ENCODE measurements at regions not wholly inside any gene's neighbourhood (a gene's known extent, or its start where the extent isn't known, plus 50 kb on each side); places are given as distances from the start of the nearest gene placed in this dataset.

DNA sequence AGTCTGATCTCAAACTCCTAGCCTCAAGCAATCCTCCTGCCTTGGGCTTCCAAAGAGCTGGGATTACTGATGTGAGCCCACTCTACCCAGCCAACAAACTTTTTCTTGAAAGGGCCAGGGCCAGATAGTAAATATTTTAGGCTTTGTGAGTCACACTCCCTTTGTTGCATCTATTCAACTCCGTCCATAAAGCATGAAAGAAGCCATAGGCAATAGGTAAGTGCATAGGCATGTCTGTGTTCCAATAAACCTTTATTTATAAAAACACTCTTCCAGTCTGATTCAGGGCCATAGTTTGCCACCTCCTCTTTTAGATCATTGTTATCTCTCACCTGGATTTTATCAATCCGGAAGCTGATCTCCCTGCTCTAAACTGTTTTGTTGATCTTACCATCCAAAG lies 105.6 kb upstream of the BMPER start:
- no peaks in the 10 kb centered on the region for H3K9me3 ChIP-seq (ENCODE audit: control insufficient read depth in 2 of 2, insufficient read depth in 1 of 2, low read depth in 1 of 2, low read length in 1 of 2)
- H3K27ac ChIP-seq (ENCODE audit: low read depth in 2 of 2, low read length in 1 of 2) = no peak overlapping the region
- no peaks in the 10 kb centered on the region for H3K4me1 ChIP-seq (ENCODE audit: control insufficient read depth in 2 of 2, insufficient read depth in 2 of 2, low read length in 1 of 2)
- 53 to 79% methylated on average over 2 of the region's 2 CpGs for WGBS, 2 donors
- no peaks in the 10 kb centered on the region for H3K36me3 ChIP-seq (ENCODE audit: control insufficient read depth in 2 of 2, insufficient read depth in 2 of 2, low read length in 1 of 2)
- H3K27me3 ChIP-seq (ENCODE audit: control insufficient read depth in 1 of 2, insufficient read depth in 2 of 2, low read length in 2 of 2) = no peaks in the 10 kb centered on the region
- H3K4me3 ChIP-seq (ENCODE audit: low read depth in 1 of 2, low read length in 2 of 2) = no peak overlapping the region

DNA sequence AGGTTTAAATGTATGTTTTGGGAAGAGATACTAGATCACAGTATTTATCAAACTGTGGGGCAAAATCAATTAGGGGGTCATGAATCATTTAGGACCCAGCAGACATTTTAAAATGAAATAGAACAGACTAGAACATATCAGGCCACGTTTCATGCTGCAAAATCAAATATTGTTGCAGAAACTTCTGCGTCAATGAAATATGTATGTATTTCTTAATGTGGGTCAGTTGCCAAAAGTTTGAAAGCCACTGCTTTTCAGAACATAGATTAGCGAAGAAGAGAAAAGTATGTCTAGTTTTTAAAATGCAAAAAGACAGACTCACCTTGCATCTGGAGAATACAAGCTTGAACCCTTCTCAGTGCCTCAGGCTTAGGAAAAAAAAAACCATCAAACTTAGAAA lies 102.7 kb upstream of the BMPER start:
- Histone ChIP-seq H3K36me3 (ENCODE audit: control insufficient read depth in 2 of 2, insufficient read depth in 2 of 2, low read length in 1 of 2) (no peaks in the 10 kb centered on the region), H3K4me1 (ENCODE audit: control insufficient read depth in 2 of 2, insufficient read depth in 2 of 2, low read length in 1 of 2) (peaks cover 0 to under 1% of the 10 kb centered on the region in 2 donors), H3K27ac (ENCODE audit: low read depth in 2 of 2, low read length in 1 of 2) (no peak overlapping the region), H3K27me3 (ENCODE audit: control insufficient read depth in 1 of 2, insufficient read depth in 2 of 2, low read length in 2 of 2) (no peaks in the 10 kb centered on the region), H3K9me3 (ENCODE audit: control insufficient read depth in 2 of 2, insufficient read depth in 1 of 2, low read depth in 1 of 2, low read length in 1 of 2) (no peaks in the 10 kb centered on the region), H3K4me3 (ENCODE audit: low read depth in 1 of 2, low read length in 2 of 2) (no peak overlapping the region)
- 74 to 78% methylated on average over 3 of the region's 3 CpGs for WGBS, 2 donors

DNA sequence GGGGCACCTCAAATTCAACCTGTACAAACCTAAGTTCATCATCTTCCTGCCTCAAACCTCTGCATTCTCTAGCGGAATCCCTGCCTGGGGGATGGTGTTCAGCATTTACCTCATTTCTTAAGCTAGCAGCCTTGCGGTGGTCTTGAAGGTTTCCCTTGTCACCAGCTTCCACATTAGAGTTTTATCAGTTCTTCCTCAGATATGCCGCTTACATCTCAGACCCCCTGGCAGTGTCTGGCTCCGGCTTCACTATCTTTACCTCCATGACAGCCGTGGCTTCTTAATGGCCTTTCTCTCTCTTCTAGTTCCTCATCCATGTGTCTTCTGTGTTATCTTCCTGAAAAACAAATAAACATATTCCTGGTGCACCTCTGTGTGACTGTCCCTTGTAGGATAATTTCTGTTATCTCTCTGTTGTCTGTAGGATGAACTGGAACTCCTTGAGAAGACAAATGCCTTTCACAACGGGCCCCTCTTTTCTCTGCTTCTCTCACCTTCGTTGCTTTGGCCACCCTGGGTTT lies 101.1 kb upstream of the BMPER start:
- H3K4me3 ChIP-seq (ENCODE audit: low read depth in 1 of 2, low read length in 2 of 2) = no peak overlapping the region
- H3K9me3 ChIP-seq (ENCODE audit: control insufficient read depth in 2 of 2, insufficient read depth in 1 of 2, low read depth in 1 of 2, low read length in 1 of 2) = no peaks in the 10 kb centered on the region
- no peaks in the 10 kb centered on the region for H3K27me3 ChIP-seq (ENCODE audit: control insufficient read depth in 1 of 2, insufficient read depth in 2 of 2, low read length in 2 of 2)
- no peak overlapping the region for H3K27ac ChIP-seq (ENCODE audit: low read depth in 2 of 2, low read length in 1 of 2)
- H3K4me1 ChIP-seq (ENCODE audit: control insufficient read depth in 2 of 2, insufficient read depth in 2 of 2, low read length in 1 of 2) = peaks cover 0 to 2% of the 10 kb centered on the region in 2 donors
- H3K36me3 ChIP-seq (ENCODE audit: control insufficient read depth in 2 of 2, insufficient read depth in 2 of 2, low read length in 1 of 2) = no peaks in the 10 kb centered on the region
- WGBS, 2 donors = 84 to 86% methylated on average over 7 of the region's 7 CpGs

DNA sequence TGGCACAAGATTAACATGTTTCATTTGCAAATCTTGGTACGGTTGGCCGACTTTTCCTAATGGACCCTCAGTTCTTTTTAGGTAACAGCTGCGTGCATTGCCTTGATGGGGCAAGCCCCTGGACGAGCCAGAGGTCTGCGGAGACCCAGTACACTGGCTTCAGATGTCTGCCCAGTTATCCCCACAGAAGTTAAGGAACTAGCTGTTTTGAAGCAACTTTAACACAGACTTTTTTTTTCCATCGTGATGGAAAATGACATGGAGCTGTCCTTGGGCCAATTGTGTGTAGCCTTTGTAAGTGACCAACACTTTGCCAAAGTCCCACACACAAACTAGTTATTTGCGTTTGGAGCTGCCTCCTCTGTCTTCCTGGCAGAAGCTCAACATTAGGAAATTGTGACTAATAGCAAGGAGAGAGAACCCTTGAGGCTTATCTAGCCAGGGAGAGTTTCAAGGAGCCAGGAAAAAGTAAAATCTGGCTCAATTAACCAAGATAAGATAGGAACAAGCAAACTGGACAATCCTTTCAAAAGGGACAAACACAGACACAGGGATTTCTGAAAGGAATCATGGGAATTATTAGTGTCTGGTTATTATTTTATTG lies 99.6 kb upstream of the BMPER start:
- no peaks in the 10 kb centered on the region for H3K9me3 ChIP-seq (ENCODE audit: control insufficient read depth in 2 of 2, insufficient read depth in 1 of 2, low read depth in 1 of 2, low read length in 1 of 2)
- H3K4me3 ChIP-seq (ENCODE audit: low read depth in 1 of 2, low read length in 2 of 2) = no peak overlapping the region
- H3K27me3 ChIP-seq (ENCODE audit: control insufficient read depth in 1 of 2, insufficient read depth in 2 of 2, low read length in 2 of 2) = no peaks in the 10 kb centered on the region
- H3K4me1 ChIP-seq (ENCODE audit: control insufficient read depth in 2 of 2, insufficient read depth in 2 of 2, low read length in 1 of 2) = peaks cover 0 to 2% of the 10 kb centered on the region in 2 donors
- no peaks in the 10 kb centered on the region for H3K36me3 ChIP-seq (ENCODE audit: control insufficient read depth in 2 of 2, insufficient read depth in 2 of 2, low read length in 1 of 2)
- 62 to 67% methylated on average over 7 of the region's 7 CpGs for WGBS, 2 donors
- H3K27ac ChIP-seq (ENCODE audit: low read depth in 2 of 2, low read length in 1 of 2) = no peak overlapping the region

DNA sequence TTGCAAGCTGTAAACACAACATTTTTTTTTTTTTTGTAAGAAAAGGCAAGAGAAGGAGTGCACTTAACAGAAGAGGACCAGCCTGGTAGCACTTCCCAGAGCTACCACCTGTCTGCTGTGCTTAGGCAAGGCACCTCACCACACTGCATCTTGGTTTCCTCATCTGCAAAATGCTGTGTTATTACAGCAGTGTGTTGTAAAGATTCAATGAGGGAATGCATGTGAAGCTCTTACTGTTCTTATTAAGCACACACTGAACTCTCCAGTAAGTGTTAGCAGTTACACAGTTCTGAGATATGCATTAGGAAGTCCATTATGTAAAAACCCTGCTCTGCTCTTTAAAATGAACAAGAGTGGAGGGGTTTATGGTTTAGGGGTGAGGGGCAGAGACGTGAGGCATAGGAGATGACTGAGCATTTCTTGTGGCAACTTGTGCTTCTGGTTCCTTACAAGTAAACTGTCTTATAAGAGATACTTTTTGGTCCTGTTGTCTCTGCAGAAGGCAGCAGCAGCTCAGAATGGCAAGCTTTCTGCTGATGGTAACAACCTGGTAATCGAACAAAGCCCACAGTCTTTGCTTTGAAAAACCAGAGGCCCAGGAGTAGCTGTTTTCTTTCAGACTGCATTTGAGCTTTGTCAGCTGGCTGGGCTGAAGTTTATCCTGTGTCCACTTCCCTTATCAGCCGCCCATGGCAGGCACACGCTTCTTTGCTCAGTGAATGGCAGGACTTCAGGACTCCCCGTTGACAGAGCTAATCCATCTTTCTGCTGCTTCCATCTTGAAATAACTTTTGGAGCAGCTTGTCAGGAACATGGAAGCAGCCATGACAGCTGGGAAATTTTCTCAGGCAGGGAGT lies 98.8 kb upstream of the BMPER start:
- H3K9me3 ChIP-seq (ENCODE audit: control insufficient read depth in 2 of 2, insufficient read depth in 1 of 2, low read depth in 1 of 2, low read length in 1 of 2) = no peaks in the 10 kb centered on the region
- no peaks in the 10 kb centered on the region for H3K27me3 ChIP-seq (ENCODE audit: control insufficient read depth in 1 of 2, insufficient read depth in 2 of 2, low read length in 2 of 2)
- WGBS, 2 donors = 57 to 70% methylated on average over 5 of the region's 5 CpGs
- no peak overlapping the region for H3K4me3 ChIP-seq (ENCODE audit: low read depth in 1 of 2, low read length in 2 of 2)
- no peak overlapping the region for H3K27ac ChIP-seq (ENCODE audit: low read depth in 2 of 2, low read length in 1 of 2)
- no peaks in the 10 kb centered on the region for H3K36me3 ChIP-seq (ENCODE audit: control insufficient read depth in 2 of 2, insufficient read depth in 2 of 2, low read length in 1 of 2)
- peaks cover 0 to 2% of the 10 kb centered on the region in 2 donors for H3K4me1 ChIP-seq (ENCODE audit: control insufficient read depth in 2 of 2, insufficient read depth in 2 of 2, low read length in 1 of 2)

DNA sequence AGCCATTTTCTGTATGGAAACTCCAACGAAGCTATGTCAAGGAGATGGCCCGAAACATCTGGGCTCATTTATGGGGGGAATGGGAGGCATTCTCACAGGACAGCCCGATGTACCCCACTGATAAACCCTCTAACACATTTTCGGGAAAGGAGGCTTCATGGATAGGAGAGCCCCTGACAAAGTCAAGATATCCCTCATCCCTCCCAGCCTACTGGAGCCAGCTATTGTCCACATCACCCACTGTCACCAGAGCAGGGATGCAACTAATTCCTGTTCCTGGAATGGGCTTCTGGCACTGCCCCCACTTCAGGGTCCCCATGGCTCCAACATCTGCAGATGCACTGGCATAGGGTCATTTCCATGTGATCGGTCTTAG lies 98.2 kb upstream of the BMPER start:
- H3K27ac ChIP-seq (ENCODE audit: low read depth in 2 of 2, low read length in 1 of 2) = no peak overlapping the region
- H3K9me3 ChIP-seq (ENCODE audit: control insufficient read depth in 2 of 2, insufficient read depth in 1 of 2, low read depth in 1 of 2, low read length in 1 of 2) = no peaks in the 10 kb centered on the region
- H3K4me1 ChIP-seq (ENCODE audit: control insufficient read depth in 2 of 2, insufficient read depth in 2 of 2, low read length in 1 of 2) = peaks cover 0 to 2% of the 10 kb centered on the region in 2 donors
- no peak overlapping the region for H3K4me3 ChIP-seq (ENCODE audit: low read depth in 1 of 2, low read length in 2 of 2)
- 72 to 92% methylated on average over 5 of the region's 5 CpGs for WGBS, 2 donors
- no peaks in the 10 kb centered on the region for H3K36me3 ChIP-seq (ENCODE audit: control insufficient read depth in 2 of 2, insufficient read depth in 2 of 2, low read length in 1 of 2)
- no peaks in the 10 kb centered on the region for H3K27me3 ChIP-seq (ENCODE audit: control insufficient read depth in 1 of 2, insufficient read depth in 2 of 2, low read length in 2 of 2)

DNA sequence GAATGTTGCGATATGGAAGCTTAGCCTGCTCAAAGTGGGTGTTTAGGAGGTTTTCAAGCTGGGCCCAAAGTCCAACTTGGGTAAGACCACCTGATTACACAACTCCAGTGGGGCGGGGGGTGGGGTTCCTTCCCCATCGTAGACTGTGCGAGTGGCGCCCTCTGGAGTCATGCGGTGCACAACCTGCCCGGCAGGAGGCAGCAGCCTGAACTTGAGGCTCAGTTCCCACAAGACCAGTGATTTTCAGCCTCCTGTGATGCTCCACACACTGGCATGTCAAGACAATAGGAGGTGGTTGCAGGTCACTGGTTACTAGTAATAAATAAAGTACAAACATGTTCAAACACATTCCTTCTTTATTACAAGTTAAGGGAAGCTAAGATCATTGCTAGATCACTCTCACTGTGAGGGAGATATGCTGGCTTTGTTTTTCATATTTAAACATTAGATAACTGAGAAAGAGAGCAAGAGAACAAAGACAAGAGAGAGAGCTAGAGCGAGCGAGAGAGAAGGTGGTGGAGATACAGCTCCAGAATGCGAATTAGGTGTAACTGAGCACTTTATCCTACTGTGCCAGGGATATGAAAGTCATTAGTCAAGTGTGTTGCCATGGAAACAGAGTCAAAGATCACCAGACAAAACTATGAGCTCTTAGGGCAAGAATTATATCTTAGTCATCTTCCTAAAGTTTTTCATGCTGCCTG lies 97.4 kb upstream of the BMPER start:
- no peaks in the 10 kb centered on the region for H3K36me3 ChIP-seq (ENCODE audit: control insufficient read depth in 2 of 2, insufficient read depth in 2 of 2, low read length in 1 of 2)
- H3K9me3 ChIP-seq (ENCODE audit: control insufficient read depth in 2 of 2, insufficient read depth in 1 of 2, low read depth in 1 of 2, low read length in 1 of 2) = no peaks in the 10 kb centered on the region
- H3K27me3 ChIP-seq (ENCODE audit: control insufficient read depth in 1 of 2, insufficient read depth in 2 of 2, low read length in 2 of 2) = no peaks in the 10 kb centered on the region
- peaks cover 0 to 2% of the 10 kb centered on the region in 2 donors for H3K4me1 ChIP-seq (ENCODE audit: control insufficient read depth in 2 of 2, insufficient read depth in 2 of 2, low read length in 1 of 2)
- H3K27ac ChIP-seq (ENCODE audit: low read depth in 2 of 2, low read length in 1 of 2) = no peak overlapping the region
- WGBS, 2 donors = 58 to 61% methylated on average over 10 of the region's 10 CpGs
- H3K4me3 ChIP-seq (ENCODE audit: low read depth in 1 of 2, low read length in 2 of 2) = no peak overlapping the region

DNA sequence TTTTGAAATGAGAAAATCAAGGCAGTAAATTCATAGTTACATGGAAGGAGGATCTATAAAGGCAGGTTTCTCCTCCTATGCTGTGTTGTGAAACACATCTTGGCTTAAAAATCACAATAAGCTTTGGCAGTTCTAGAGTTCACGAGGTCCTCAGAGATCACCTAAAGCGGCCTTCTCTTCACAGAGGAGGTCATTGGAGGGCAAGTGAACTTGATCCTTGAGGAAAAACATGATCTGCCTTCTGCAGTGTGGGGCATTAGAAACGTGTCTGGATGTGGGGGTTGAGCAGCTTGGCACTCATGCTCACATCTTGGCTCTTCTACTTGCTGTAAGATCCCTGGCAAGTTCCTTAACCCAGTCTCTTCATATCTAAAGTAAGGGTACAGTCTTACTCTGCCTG lies 96.1 kb upstream of the BMPER start:
- 57 to 58% methylated on average over 3 of the region's 3 CpGs for WGBS, 2 donors

DNA sequence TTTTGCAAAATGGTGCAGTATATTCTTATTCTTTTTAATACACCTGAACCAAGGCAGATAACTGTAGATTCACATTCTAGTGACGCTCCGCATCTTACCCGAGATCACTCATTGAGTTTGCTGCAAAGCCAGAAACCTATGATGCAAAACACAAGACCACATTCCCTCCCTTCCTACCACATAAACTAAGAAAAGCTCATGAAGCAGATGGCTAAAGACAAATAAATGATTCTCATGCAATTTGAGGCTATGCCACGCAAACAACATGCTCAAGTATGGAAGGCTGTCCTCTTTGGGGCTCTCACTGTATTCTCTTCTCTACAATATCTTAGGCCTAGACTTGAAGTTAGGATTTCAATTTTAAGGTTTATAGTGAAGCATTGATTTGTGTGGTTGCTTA lies 95.0 kb upstream of the BMPER start:
- Histone ChIP-seq H3K9me3 (ENCODE audit: control insufficient read depth in 2 of 2, insufficient read depth in 1 of 2, low read depth in 1 of 2, low read length in 1 of 2) (no peaks in the 10 kb centered on the region), H3K27ac (ENCODE audit: low read depth in 2 of 2, low read length in 1 of 2) (no peak overlapping the region), H3K27me3 (ENCODE audit: control insufficient read depth in 1 of 2, insufficient read depth in 2 of 2, low read length in 2 of 2) (no peaks in the 10 kb centered on the region), H3K36me3 (ENCODE audit: control insufficient read depth in 2 of 2, insufficient read depth in 2 of 2, low read length in 1 of 2) (no peaks in the 10 kb centered on the region), H3K4me1 (ENCODE audit: control insufficient read depth in 2 of 2, insufficient read depth in 2 of 2, low read length in 1 of 2) (peaks cover 0 to 2% of the 10 kb centered on the region in 2 donors), H3K4me3 (ENCODE audit: low read depth in 1 of 2, low read length in 2 of 2) (no peak overlapping the region)
- WGBS, 2 donors = 96 to 97% methylated on average over 4 of the region's 4 CpGs

More for the DNA sequence above, 96.1 kb upstream of the BMPER start:
- no peak overlapping the region for H3K27ac ChIP-seq (ENCODE audit: low read depth in 2 of 2, low read length in 1 of 2)
- H3K4me3 ChIP-seq (ENCODE audit: low read depth in 1 of 2, low read length in 2 of 2) = no peak overlapping the region
- no peaks in the 10 kb centered on the region for H3K27me3 ChIP-seq (ENCODE audit: control insufficient read depth in 1 of 2, insufficient read depth in 2 of 2, low read length in 2 of 2)
- H3K4me1 ChIP-seq (ENCODE audit: control insufficient read depth in 2 of 2, insufficient read depth in 2 of 2, low read length in 1 of 2) = peaks cover 0 to 2% of the 10 kb centered on the region in 2 donors
- no peaks in the 10 kb centered on the region for H3K9me3 ChIP-seq (ENCODE audit: control insufficient read depth in 2 of 2, insufficient read depth in 1 of 2, low read depth in 1 of 2, low read length in 1 of 2)
- H3K36me3 ChIP-seq (ENCODE audit: control insufficient read depth in 2 of 2, insufficient read depth in 2 of 2, low read length in 1 of 2) = no peaks in the 10 kb centered on the region
